ENCODE measurements at regions not wholly inside any gene's neighbourhood (a gene's known extent, or its start where the extent isn't known, plus 50 kb on each side); places are given as distances from the start of the nearest gene placed in this dataset.

GRCh38 chr5:56330167-56330566, 97.0 kb upstream of the ANKRD55 start:
- no peaks in the 10 kb centered on the region for H3K4me1 ChIP-seq (ENCODE audit: control insufficient read depth, insufficient read depth, low read length)
- H3K9me3 ChIP-seq (replicated peaks; ENCODE audit: control insufficient read depth, low read depth, low read length): peaks cover 3% of the 10 kb centered on the region
- 69% methylated on average over 1 of the region's 2 CpGs for whole genome bisulfite sequencing (ENCODE audit: insufficient coverage)
- H3K27me3 ChIP-seq (ENCODE audit: control insufficient read depth, insufficient read depth, low read length): no peaks in the 10 kb centered on the region
- no peak overlapping the region for H3K27ac ChIP-seq (ENCODE audit: low read length)
- H3K36me3 ChIP-seq (ENCODE audit: control insufficient read depth, insufficient read depth, low read length): no peaks in the 10 kb centered on the region
- H3K4me3 ChIP-seq (ENCODE audit: low read length): no peak overlapping the region
- DNase-seq: no peak

DNA sequence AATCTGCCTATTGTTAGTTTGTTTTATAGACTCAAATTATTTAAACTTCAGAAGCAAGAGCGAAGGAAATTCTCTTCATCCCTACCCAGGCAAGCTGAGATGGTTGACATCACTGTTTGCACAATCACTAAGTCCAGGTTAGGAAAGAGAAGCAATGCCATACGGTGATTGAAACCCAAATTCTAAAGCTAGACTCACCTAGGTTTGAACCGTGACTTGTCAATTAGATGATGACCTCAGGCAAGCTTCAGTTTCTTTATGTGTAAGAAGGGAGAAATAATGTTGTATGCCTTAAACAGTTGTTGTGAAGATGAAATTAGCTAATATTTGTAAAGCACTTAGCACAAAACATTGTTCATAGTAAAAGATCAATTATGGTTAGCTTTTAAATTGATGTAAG, 96.5 kb upstream of the ANKRD55 start:
- no peak for DNase-seq
- no peak overlapping the region for H3K4me3 ChIP-seq (ENCODE audit: low read length)
- 100% methylated on average over 1 of the region's 3 CpGs for WGBS (ENCODE audit: insufficient coverage)
- H3K9me3 ChIP-seq (replicated peaks; ENCODE audit: control insufficient read depth, low read depth, low read length): no peaks in the 10 kb centered on the region
- no peak overlapping the region for H3K27ac ChIP-seq (ENCODE audit: low read length)
- H3K27me3 ChIP-seq (ENCODE audit: control insufficient read depth, insufficient read depth, low read length): no peaks in the 10 kb centered on the region
- H3K4me1 ChIP-seq (ENCODE audit: control insufficient read depth, insufficient read depth, low read length): no peaks in the 10 kb centered on the region
- H3K36me3 ChIP-seq (ENCODE audit: control insufficient read depth, insufficient read depth, low read length): no peaks in the 10 kb centered on the region

DNA sequence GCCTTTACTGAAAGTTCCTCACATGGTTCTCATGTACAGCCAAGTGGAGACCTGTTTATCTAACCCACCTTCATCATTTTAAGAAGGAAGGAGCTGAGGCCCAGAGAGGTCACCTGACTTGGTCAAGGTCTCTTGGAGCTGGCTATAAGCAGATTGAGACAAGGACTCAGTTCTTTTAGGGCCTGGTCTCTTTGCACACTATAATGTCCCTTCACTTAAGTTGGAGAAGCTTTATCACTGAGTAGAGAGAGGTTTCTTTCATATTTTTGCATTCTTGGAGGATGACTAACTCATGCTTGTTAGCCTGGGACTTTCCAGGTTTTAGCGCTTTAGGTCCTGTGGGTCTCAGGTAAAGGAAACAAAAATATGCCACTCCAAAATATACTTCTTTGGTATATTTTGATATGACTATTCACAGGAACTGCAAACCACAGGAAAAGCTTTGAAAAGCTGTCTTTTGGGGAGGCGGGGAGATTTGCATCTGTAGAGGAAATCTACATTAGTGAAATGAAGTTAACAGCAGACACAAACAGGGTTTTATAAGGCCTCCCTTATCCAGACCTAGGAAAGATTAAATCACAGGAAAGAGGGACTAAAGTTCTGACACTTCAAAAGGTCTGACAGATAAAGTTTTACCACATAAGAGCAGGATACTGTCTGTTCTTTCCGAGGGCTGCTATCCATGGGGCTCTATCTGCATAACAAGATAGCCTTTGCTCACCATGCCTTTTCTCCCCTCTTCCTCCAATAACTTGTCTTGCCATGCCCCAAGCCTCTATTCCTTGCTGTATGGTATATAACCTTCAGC, 95.8 kb upstream of the ANKRD55 start:
- no peaks in the 10 kb centered on the region for H3K27me3 ChIP-seq (ENCODE audit: control insufficient read depth, insufficient read depth, low read length)
- no peaks in the 10 kb centered on the region for H3K36me3 ChIP-seq (ENCODE audit: control insufficient read depth, insufficient read depth, low read length)
- WGBS (ENCODE audit: insufficient coverage): 78% methylated on average over 1 of the region's 3 CpGs
- no peak overlapping the region for H3K4me3 ChIP-seq (ENCODE audit: low read length)
- no peak overlapping the region for H3K27ac ChIP-seq (ENCODE audit: low read length)
- H3K9me3 ChIP-seq (replicated peaks; ENCODE audit: control insufficient read depth, low read depth, low read length): no peaks in the 10 kb centered on the region
- no peaks in the 10 kb centered on the region for H3K4me1 ChIP-seq (ENCODE audit: control insufficient read depth, insufficient read depth, low read length)
- no peak for DNase-seq

DNA sequence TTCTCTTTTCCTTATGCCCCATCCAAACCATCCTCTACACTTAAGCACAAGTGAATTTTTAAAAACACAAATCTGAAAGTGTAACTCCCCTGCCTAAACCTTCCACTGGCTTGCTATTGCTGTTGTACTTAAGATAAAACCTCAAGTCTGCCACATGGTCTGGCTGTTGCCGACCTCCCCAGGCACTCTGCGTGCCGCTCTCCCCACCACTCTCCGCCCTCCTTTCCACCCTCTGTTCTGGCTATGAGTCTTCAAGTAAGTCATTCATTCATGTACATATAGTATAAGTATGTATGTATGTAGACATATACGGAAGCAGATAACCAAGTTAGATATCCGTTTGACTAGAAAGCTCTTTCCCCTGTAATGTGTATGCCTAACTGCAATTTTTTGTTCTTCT, 94.7 kb upstream of the ANKRD55 start:
- Histone ChIP-seq H3K4me3 (ENCODE audit: low read length) (no peak overlapping the region), H3K4me1 (ENCODE audit: control insufficient read depth, insufficient read depth, low read length) (no peaks in the 10 kb centered on the region), H3K36me3 (ENCODE audit: control insufficient read depth, insufficient read depth, low read length) (no peaks in the 10 kb centered on the region), H3K9me3 (replicated peaks; ENCODE audit: control insufficient read depth, low read depth, low read length) (no peaks in the 10 kb centered on the region), H3K27ac (ENCODE audit: low read length) (no peak overlapping the region), H3K27me3 (ENCODE audit: control insufficient read depth, insufficient read depth, low read length) (no peaks in the 10 kb centered on the region)
- WGBS (ENCODE audit: insufficient coverage): 40% methylated on average over 1 of the region's 6 CpGs
- DNase-seq: no peak

- H3K27me3 ChIP-seq (ENCODE audit: control insufficient read depth, insufficient read depth, low read length): no peaks in the 10 kb centered on the region
- H3K36me3 ChIP-seq (ENCODE audit: control insufficient read depth, insufficient read depth, low read length): no peaks in the 10 kb centered on the region
- WGBS (ENCODE audit: insufficient coverage): no CpG with 5 or more reads among the region's 3 CpGs
- DNase-seq: no peak
- H3K4me3 ChIP-seq (ENCODE audit: low read length): no peak overlapping the region
- no peaks in the 10 kb centered on the region for H3K9me3 ChIP-seq (replicated peaks; ENCODE audit: control insufficient read depth, low read depth, low read length)
- H3K27ac ChIP-seq (ENCODE audit: low read length): no peak overlapping the region
- H3K4me1 ChIP-seq (ENCODE audit: control insufficient read depth, insufficient read depth, low read length): no peaks in the 10 kb centered on the region
Measured at GRCh38 chr5:56326770-56327169, 93.6 kb upstream of the ANKRD55 start.

DNA sequence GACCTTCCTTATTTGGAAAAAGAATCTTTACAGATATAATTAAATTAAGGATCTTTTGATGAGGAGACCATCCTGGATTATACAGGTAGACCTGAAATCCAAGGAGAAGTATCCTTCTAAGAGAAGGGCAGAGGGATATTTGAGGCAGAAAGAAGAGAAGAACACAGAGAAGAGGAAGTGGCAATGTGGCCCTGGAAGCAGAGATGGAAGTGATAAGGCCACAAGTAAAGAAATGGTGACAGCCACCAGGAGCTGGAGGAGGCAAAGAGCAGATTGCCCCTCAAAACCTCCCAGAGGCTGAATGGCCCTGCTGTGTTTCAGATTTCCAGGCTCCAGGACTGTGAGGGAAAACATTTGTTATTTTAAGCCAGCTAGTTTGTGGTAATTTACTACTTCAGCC, 93.0 kb upstream of the ANKRD55 start:
- Histone ChIP-seq H3K4me3 (ENCODE audit: low read length) (no peak overlapping the region), H3K36me3 (ENCODE audit: control insufficient read depth, insufficient read depth, low read length) (no peaks in the 10 kb centered on the region), H3K27ac (ENCODE audit: low read length) (no peak overlapping the region), H3K9me3 (replicated peaks; ENCODE audit: control insufficient read depth, low read depth, low read length) (no peaks in the 10 kb centered on the region), H3K27me3 (ENCODE audit: control insufficient read depth, insufficient read depth, low read length) (no peaks in the 10 kb centered on the region), H3K4me1 (ENCODE audit: control insufficient read depth, insufficient read depth, low read length) (no peaks in the 10 kb centered on the region)
- DNase-seq: no peak

DNA sequence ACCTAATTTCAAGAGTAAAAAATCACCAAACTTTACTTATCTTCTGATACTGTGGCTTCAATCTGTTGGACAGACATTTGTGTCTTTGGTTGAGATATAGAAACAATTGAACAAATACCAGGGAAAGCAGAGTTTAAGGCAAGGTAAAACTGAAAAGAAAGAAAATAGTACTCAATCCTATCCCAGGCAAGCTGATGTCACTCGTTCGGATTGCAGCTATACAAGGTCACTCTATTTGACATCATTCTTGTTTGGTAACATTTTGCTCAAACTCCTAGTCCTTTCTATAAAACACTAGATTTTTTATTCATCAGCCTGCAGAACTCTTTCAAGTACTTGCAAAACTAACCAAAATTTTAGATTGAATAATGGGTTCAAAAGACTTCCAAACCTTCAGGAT, 91.9 kb upstream of the ANKRD55 start:
- no peak overlapping the region for H3K27ac ChIP-seq (ENCODE audit: low read length)
- H3K27me3 ChIP-seq (ENCODE audit: control insufficient read depth, insufficient read depth, low read length): no peaks in the 10 kb centered on the region
- DNase-seq: no peak
- H3K4me3 ChIP-seq (ENCODE audit: low read length): no peak overlapping the region
- WGBS (ENCODE audit: insufficient coverage): no CpG with 5 or more reads among the region's 2 CpGs
- H3K4me1 ChIP-seq (ENCODE audit: control insufficient read depth, insufficient read depth, low read length): peaks cover under 1% of the 10 kb centered on the region
- no peaks in the 10 kb centered on the region for H3K9me3 ChIP-seq (replicated peaks; ENCODE audit: control insufficient read depth, low read depth, low read length)
- no peaks in the 10 kb centered on the region for H3K36me3 ChIP-seq (ENCODE audit: control insufficient read depth, insufficient read depth, low read length)

- WGBS (ENCODE audit: insufficient coverage): 33% methylated on average over 1 of the region's 2 CpGs
- DNase-seq: no peak
Measured at GRCh38 chr5:56323505-56323904, 90.4 kb upstream of the ANKRD55 start.

DNA sequence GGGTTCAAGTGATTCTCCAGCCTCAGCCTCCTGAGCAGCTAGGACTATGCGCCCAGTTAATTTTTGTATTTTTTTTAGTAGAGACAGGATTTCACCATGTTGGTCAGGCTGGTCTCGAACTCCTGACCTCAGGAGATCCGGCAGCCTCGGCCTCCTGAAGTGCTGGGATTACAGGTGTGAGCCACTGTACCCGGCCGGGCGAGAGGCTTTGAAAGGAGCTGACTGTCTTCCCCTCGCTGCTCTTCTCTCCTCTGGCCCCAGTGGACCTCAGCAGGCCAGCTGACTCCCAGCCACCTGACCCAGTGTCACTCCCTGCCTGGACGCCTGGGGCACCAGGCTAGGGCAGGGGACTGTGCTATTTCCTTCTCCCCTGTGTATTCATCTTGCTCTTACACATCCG, 89.5 kb upstream of the ANKRD55 start:
- 87% methylated on average over 8 of the region's 10 CpGs for WGBS (ENCODE audit: insufficient coverage)
- Histone ChIP-seq H3K36me3 (ENCODE audit: control insufficient read depth, insufficient read depth, low read length) (no peaks in the 10 kb centered on the region), H3K4me1 (ENCODE audit: control insufficient read depth, insufficient read depth, low read length) (peaks cover 10% of the 10 kb centered on the region), H3K9me3 (replicated peaks; ENCODE audit: control insufficient read depth, low read depth, low read length) (no peaks in the 10 kb centered on the region), H3K27ac (ENCODE audit: low read length) (no peak overlapping the region), H3K4me3 (ENCODE audit: low read length) (no peak overlapping the region), H3K27me3 (ENCODE audit: control insufficient read depth, insufficient read depth, low read length) (no peaks in the 10 kb centered on the region)
- no peak for DNase-seq

More at GRCh38 chr5:56323505-56323904, 90.4 kb upstream of the ANKRD55 start:
- Histone ChIP-seq H3K27me3 (ENCODE audit: control insufficient read depth, insufficient read depth, low read length) (no peaks in the 10 kb centered on the region), H3K4me1 (ENCODE audit: control insufficient read depth, insufficient read depth, low read length) (peaks cover 10% of the 10 kb centered on the region), H3K36me3 (ENCODE audit: control insufficient read depth, insufficient read depth, low read length) (no peaks in the 10 kb centered on the region), H3K27ac (ENCODE audit: low read length) (no peak overlapping the region), H3K4me3 (ENCODE audit: low read length) (no peak overlapping the region), H3K9me3 (replicated peaks; ENCODE audit: control insufficient read depth, low read depth, low read length) (no peaks in the 10 kb centered on the region)

- 94% methylated on average over 5 of the region's 10 CpGs for WGBS (ENCODE audit: insufficient coverage)
- no peaks in the 10 kb centered on the region for H3K9me3 ChIP-seq (replicated peaks; ENCODE audit: control insufficient read depth, low read depth, low read length)
- DNase-seq: no peak
- no peaks in the 10 kb centered on the region for H3K27me3 ChIP-seq (ENCODE audit: control insufficient read depth, insufficient read depth, low read length)
- no peaks in the 10 kb centered on the region for H3K36me3 ChIP-seq (ENCODE audit: control insufficient read depth, insufficient read depth, low read length)
- H3K27ac ChIP-seq (ENCODE audit: low read length): no peak overlapping the region
- H3K4me1 ChIP-seq (ENCODE audit: control insufficient read depth, insufficient read depth, low read length): peaks cover 10% of the 10 kb centered on the region
- H3K4me3 ChIP-seq (ENCODE audit: low read length): no peak overlapping the region
Measured at GRCh38 chr5:56321236-56321881, 88.2 kb upstream of the ANKRD55 start.

Data from muscle of leg (tissue), 3 donors.